Gastrocnemius medialis (tissue), 4 donors: ENCODE measurements at regions not wholly inside any gene's neighbourhood (a gene's known extent, or its start where the extent isn't known, plus 50 kb on each side); places are given as distances from the start of the nearest gene placed in this dataset.

Source experiments
- CTCF ChIP-seq, 5 experiments: fragments of 450-650 bp in 3 of 5; fragments of 200-600 bp in 2 of 5; sonication (generic) in 2 of 5; IDR thresholded peaks in 4 of 5; conservative IDR thresholded peaks in 1 of 5; 1 replicate in 4 of 5; 2 replicates in 1 of 5; pipeline ENCODE4 v1.5.1; 2016 to 2019; ENCODE audit warnings: antibody characterized with exemption in 5 of 5, mild to moderate bottlenecking in 3 of 5, moderate library complexity in 3 of 5
- POLR2A ChIP-seq, 2 donors: fragments of 450-650 bp; IDR thresholded peaks; one replicate each; pipeline ENCODE4 v1.6.1; 2017; ENCODE audit warnings: antibody characterized with exemption in 2 of 2, mild to moderate bottlenecking in 2 of 2, moderate library complexity in 2 of 2

DNA sequence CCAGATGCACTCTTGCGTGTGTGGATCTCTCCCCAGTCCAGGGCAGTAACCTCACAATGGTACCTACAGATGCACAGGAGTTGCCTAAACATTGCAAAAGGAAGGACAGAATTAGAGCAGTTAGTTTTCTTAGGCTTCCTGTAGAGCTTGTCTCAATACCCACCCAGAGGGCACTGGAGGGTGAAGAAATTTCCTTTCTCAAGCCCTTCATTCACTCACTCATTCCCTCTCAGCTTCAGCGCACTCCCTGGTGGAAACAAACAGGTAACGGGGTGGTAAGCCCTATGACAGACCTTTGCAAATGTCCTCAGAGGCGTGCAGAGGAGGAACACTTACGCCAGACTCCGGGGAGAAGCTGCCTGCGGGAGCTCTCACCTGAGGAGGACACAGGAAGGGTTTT, 267.4 kb upstream of the HES1 start:
- TF ChIP-seq POLR2A (IDR thresholded peaks at IDR 0.05) (no peak), CTCF (IDR thresholded peaks at IDR 0.05 in 4 of 5, conservative IDR thresholded peaks at IDR 0.05 in 1 of 5) (no peak)
